Smooth muscle cell of the brain vasculature (primary cell): ENCODE measurements at regions not wholly inside any gene's neighbourhood (a gene's known extent, or its start where the extent isn't known, plus 50 kb on each side); places are given as distances from the start of the nearest gene placed in this dataset.

ENCODE experiments used
- DNase-seq: peaks from one replicate; pipeline ENCODE4 v3.0.0-alpha.2; 2012; ENCODE audit warnings: low read depth, low spot score

DNA sequence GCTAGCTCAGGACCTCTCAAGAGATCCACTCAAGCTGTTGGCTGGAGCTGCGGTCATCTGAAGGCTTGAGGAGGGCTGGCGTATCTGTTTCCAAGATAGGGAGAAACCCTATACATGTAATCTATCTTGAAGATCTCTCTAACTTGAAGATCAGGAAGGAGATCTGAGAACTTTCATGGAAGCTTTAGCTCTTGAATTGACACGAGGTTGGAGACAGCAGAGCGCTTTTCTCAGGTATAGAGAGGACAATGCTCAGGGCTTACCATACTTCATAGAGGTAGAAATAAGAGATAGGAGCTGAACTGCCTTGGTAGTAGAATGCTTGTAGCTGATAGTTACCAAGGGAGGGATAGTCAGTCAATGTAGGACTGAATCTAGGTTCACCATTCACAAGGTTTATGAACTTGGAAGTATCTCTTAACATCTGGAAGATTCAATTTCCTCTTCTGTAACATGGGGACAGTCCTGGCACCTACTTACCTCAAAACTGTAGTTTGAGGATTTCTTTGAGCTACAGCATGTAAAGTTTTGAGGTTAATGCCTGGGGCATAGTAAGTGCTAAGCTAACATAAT is 267.0 kb upstream of the MAF start:
- no peak for DNase-seq

DNA sequence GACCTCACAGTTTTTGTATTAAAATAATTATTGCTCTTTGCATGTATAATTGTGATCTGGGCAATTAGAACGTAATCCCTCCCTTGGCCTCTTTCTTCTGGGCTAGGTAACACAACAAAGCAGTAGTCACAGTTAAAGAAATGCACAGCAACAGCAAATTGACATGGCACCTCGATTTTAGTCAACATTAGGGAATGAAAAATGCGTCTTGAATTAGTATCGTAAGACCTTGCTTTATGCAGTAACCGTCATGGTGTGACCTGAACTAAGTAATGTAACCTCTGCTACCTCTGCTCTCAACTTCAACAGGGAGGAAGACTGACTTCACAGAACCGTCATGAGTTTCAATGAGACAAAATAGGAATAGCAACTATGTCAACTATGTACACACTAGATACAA is 265.4 kb upstream of the MAF start:
- no peak for DNase-seq

DNA sequence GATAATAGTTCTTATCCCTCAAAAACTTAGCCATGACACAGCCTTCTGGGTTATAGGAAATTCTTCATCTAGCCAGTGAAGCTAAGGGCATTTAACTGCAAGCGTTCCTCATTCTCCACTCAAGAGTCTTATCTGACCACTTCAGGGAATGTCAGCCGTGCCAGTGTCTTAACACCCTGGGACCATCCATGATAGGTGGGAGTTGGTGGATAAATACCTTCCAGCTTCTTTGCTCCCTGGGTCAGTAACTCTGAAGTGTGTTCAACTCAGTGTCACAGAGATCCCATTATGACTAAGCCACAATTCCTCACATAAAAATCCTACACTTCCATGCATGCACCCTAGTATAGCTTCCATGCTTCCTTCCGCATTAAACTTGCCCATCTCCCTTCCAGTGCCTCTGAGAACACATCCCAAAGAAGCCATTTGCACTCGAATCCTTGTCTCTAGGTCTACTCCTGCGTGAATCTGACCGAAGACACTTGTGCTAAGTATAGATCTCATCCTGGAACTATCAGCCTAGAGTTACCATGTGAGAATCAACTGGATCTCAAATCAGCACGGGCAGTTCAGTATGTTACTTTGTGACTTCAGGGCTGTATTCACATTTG is 264.3 kb upstream of the MAF start:
- no peak for DNase-seq

DNA sequence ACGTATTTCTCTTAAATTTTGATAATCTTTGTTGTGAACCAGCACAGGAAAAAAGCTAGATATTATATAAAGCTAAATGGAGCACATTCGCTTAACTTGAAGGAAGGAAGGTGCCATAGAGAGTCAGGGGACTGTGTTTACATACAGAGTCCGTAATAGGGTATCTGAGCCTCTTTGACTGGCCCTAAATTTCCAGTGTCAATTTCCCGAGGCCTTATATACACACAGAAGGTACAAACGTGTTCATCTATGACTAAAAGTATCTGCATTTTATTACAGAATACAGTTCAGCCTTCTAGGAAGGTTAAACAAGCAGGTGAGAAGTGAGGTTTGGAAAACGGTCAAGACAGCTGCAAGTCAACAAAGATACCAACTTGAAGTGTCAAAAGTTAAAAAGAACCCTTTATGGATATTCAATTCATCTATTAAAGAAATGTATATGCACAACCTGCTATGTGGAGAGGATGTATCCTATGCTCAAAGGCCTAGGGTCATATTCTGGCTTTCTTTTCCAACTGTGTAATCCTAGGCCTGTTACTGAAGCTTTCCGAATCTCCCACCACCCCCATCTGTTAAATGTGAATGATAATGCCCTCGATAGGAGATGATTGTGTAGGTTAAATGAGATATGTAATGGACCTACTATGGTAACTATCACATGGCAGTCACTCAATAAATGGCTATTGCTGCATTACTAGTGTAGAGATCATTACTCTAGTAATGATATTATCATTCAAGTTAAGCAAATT is 263.7 kb upstream of the MAF start:
- no peak for DNase-seq

DNA sequence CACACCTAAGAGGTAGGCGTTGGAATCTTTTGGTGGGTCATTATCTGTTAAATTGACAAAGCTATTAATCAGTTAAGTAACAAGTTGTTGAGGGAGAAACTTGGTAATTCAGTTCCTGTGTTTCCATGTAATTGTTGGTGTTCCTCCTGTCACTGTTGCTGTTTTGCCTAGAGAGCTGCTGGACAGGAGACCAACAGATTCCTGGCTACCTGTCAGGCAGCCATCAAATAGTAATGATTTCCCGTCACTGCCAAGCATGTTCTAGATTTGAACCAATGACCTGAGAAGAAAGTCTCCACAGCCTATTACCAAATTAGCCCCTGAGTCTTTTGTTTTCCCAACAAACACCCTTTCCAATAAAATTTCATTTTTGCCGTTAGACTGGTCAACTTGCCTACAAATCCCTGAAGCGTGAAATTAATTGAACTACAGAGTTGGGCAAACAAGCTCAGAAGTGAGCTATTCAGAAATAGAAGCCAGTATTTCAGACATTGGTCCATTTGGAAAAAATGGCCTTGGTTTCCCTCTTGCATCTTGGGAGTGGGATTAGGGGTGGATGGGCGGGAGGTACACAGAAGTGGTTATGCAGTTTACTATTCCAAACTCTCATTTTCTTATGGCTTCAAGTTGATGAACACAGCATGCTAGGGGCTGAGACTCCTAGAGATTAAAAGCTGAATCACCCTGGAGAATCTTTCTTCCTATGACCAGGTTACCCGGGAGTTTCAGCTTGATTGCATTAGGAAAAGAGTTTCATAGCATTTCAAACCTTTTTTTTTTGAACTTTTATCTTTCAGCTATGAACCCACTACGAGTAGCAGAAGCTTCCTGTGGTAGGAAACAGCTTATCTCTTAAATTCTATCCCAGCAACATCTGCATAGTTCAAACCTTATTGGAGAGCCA is 262.8 kb upstream of the MAF start:
- DNase-seq = no peak

DNA sequence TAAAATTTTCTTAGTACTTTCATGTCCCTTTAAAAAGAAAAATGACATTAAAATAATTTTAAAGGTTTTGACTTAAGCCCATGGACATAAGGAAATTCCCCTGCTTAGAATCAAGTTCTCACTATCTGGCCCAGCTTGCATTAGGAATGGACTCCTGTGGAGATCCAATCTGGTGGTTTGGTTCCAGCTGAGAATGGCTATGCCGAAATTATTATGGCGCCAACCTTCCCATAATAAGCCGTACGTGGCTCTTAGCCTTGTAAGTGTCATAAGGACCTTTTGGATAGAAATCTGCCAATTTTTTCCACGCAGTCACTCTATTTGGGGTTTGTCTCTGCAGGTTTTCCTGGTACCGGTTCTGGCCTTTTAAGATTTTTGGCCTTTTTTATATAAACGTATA is 262.1 kb upstream of the MAF start:
- no peak for DNase-seq

DNA sequence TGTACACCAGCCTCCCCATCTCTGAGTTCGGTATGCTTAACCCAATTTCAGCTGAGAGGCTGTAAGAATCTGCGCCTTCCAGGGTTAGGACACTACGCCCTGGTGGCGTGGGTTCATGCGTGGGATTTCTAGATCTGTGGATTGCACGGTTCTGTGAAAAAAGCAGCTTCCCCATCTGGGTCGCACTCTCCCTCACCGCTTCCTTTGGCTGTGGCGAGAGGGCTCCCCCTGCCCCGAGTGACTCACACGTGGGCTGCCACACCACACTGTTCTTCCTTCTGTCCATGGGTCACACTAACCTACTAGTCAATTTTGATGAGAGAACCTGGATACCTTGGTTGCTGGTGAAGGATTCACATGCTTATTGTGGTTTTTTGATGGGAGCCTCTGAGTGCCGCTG is 256.0 kb upstream of the MAF start:
- DNase-seq = no peak

DNA sequence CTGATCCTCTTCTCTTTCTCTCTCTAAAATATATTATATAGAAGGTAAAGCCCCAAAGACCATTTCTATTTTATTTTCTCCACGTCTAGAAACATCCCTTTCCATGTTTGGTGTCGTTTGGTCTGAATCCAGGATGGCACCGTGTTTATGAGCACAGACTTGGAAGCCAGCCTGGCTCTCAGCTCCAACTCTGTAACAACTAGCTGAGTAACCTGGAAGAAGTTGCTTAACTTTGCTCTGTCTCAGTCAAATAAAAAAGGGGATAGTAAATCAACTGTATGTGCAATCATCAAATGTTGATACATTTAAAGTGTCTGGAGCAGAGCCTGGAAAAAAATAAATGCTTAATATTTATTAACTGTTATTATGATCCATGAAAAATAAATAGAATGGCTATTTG is 249.8 kb upstream of the MAF start:
- no peak for DNase-seq

DNA sequence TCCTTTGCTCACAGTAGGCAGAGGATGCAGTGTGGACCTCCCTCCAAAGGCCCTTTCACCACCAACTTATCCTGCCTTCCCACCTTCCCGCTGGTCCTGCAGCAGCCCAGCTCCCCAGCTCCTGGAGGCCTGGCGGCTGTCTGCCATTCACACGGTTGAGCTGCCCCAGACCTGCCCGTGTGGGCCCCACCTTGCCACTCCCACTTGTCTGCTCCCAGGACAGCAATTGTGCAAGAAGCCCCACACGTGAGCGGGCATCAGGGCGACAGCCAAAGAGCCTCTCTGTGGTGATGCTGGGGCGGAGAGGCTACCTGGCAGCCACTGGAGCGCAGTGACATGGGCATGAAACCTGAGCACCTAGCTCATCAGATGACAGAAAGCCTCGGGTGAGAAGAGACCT is 248.6 kb upstream of the MAF start:
- no peak for DNase-seq

DNA sequence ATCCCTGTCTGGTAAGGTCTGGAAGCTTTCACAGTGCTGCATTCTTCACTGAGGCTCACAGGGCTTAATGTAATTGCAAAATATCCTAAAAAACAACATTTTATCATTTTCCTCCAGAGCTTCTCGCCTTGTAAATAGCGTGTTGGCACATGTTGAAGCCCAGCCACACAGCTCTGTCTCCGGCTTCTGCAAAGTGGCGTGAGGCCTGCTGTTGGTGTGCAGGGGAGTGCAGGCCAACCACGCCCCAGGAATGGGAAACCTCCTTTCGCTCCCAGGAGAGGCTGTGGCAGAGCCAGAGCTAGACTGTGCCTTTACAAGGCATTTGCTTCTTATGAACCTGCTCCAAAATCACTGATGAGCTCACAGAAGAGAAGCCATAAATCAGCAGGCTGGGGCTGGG is 248.2 kb upstream of the MAF start:
- no peak for DNase-seq

DNA sequence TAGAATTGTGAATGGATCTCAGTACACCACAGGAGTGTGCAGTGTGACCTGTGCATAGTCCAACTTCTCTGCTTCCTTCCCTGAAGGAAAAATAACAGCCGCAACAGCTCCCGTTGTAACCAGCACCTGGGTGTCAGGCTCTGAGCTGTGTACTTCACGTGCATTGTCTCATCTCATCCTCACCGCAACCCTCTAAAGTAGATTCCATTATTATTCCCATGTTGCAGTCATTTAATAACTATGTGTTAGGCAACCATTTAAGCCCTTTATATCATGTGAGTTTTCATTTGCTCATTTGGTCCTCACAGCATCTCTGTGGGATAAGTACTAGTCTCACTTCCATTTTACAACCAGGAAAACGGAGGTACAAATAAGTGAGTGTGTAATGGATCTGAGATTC is 247.0 kb upstream of the MAF start:
- no peak for DNase-seq

DNA sequence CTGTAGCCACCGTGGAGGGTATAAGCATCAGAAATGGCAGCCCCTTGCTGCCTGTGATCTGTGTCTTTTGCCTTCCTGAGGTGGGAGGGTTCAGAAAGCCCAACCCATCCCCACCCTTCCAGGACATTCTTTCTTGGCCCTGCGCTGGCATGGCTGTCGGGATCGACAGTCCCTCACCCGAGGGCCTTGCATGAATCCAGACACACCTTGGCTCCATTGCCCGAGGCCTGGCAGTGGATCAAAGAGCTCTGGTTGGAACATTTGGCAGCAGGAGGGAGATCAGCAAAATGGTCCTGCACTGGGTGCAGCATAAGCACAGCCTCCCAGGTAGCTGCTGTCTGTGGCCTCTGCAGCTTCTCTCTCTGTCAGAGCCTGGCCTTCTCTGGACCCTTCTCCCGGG is 246.6 kb upstream of the MAF start:
- no peak for DNase-seq

DNA sequence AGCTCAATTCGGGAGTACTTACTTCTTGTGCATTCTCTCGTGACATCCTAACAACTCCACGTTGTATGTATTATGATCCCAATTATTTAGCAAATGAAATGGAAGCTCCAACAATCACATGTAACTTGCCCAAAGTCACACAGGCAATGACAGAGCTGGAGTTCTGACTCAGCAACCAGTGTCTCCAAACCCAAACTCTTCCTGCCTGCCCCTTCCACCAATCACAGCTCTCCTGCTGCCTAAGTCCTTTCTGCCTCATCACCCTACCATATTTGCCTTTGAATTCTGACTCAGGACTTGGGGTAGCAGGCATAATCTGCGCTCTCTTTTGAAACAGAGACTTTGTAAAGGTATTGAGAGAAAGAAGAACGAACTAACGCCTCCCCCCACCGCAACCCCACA is 245.2 kb upstream of the MAF start:
- no peak for DNase-seq

DNA sequence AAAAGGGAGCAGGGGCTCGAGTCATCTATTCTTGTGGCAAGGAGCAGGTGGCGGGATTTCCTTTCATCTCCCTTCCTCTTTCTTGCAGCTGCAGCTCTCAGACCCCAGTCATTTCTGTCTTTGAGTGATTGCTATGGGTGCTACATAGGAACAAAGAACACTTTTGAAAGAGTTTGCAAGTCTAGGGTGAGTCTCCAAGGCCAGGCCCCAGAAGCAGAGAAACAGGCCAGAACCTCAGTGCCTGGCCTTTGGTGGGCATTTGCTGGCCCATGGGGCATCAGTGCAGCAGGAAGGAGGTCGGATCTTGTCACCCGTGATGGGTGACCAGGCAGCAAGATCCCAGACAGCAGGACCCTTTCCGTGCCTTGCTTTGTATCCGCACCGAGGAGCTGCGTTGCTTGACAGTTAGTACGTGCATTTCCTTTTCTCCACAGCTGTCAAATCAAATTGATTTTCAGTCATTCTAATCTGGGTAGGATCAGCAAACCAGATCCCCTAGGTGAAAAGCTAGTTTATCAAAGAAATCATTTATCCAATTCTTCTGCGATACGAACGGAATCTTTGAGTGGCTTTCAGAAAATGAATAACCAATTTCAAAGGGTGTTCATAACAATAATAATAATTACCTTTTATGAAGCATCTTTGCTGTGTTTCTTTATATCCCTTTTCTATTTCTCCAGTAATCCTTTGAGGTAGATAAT is 244.6 kb upstream of the MAF start:
- DNase-seq = no peak

DNA sequence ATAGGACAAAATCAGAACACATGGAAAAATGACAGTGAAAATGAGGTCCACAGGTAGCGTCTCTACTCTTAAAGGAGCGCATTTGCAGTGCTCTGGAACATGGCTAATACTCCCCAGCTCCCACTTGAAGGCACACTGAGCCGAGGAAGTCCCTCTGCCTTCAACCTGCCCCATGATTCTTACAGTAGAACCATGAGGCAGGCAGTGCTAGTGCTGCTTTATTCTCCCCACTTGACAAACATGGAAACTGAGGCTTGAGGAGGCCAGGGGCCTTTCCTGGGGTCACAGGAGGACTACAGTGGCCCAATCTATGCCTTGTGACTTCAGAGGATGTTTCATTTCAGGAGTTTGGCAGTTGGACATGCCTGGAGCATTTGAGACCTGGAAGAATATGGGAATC is 244.1 kb upstream of the MAF start:
- no peak for DNase-seq

DNA sequence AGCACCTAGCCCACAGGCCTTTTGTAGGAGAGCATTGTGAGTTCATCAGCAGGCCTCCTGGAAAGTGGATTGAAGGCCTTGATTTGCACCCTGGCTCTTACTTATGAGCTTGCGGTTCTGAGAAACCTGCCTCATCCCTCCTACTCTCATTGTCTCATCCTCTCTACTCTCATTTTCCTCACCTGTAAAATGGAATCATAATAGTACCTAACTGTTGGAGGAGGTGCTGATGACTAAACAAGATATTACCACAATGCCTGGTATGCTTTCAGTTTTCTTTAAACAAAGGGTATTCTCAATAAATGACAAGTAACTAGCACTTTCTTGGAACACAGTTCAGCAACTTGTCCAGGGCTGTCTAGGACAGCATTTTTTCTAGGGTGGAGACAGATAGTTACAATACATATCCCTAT is 243.1 kb upstream of the MAF start:
- DNase-seq = no peak

DNA sequence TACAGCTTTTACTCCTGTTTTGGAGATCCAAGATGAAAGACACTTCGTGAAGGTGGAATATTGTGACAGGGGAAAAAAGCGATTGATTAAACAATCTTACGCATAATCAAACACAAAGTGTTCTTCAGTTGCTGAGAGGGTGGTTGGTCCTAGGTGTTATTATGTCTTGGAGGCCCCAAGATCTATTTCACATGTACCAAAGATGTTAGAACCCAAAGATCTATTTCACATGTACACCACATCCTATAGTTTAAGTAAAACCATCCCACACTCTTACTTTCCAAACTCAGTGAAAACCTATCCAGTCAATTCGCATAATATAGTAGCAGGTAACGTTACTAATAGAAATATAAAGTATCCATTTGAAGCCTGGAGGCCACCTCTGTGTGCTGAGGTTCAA is 242.6 kb upstream of the MAF start:
- no peak for DNase-seq

DNA sequence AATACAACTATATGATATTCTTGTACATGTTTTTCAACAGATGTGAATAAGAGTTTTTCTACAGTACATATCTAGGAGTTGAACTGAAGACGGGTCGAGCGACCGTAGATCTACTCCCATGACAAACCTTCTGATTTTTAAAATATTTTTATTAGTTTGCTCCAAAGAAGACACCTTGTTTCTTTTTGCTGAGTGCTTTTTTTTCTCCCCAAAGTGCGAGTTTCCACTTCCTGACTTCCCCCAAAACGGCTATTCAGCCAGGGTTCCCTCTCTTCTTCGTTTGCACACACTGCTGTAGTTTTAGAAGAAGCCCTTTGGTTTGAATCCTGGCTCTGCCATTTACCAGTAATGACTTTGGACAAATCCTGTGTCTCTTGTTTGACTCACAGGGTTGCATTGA is 241.7 kb upstream of the MAF start:
- DNase-seq = no peak

DNA sequence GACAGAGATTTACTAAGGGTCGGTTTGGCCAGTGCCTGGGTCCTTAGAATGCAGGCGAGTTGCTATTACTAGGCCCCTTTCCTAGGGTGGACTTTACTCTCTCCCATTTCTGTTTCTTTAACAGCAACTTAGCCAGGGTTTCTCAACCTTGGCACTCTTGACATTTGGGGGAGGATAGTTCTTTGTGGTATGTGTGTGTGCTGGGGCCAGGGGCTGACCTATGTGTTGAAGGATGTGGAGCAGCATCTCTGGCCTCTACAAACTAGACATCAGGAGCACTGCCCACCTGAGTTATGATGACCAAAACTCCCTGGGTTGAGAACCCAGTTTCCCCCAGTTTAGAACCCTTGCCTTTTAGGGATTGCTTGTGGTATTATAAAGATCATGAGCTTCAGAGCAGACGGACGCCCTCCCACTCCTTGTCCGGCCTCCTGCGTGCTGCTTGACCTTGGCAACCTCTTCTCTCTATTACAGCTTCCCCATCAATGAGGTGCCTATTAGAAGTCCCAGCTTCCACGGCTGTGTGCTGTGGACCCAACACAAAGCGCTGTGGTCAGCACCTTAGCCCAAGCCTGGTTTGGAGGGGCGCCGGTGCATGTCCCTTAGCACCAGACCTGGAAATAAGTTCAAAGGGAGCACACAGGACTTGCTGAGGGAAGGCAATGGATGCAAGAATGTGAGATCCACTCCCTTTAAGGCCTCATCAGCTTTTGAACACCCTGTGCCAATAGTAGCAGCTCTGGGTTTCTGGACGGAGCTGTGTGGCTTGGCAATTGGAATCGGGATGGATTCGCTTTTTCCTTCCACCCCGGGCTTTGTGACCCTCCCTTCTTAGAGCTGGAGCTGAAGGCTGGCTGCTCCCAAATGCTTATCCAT is 239.2 kb upstream of the MAF start:
- no peak for DNase-seq

DNA sequence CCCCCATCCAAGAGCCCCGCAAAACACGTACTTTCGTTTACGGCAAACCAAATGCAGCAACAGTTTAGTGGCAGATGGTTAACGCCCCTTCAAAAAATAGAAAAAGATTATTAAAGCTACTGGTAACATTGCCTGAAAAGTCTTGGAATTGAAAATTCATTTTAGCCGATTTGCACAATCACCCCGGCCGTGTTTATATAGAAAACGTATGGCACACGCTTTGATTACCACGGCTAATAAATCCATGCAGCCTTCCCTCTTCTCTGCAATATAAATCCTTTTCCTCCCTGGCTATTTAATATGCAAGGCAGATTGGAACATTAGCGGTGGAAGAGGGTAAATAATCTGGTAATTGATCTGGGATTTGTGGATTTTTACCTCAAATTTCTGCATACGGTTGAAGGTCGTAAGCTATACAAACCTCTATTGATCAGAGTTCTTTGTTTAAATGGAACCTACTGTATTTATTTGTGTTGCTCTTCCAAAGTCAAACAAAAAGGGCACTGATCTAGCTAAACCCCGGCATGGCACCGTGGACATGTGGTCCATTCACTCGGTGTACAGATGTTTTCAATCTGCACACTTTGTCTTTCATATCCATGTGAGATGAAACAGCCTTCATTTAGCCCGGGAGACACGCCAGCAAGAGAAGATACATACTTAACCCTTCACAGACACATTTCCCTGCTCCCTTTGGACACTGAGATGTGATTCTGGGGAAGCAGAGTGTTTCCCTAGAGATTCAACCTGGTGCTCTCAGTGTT is 238.1 kb upstream of the MAF start:
- no peak for DNase-seq
